Fibroblast of lung (primary cell): ENCODE measurements at regions not wholly inside any gene's neighbourhood (a gene's known extent, or its start where the extent isn't known, plus 50 kb on each side); places are given as distances from the start of the nearest gene placed in this dataset.

Experiments
- DNase-seq, 2 donors: peaks; one replicate each; pipeline versions ENCODE4 v3.0.0 to v3.0.0-alpha.2; 2010; ENCODE audit warnings: low read depth in 2 of 2
- H2AFZ ChIP-seq: 2 replicates; pipeline ENCODE4 v1.5.1; 2012; ENCODE audit warnings: low read length, control low read depth, inconsistent platforms
- H3K27ac ChIP-seq: 2 replicates; pipeline ENCODE4 v1.5.1; 2011; ENCODE audit warnings: low read length, control low read depth; ENCODE audit not compliant: insufficient read depth
- H3K27me3 ChIP-seq: 2 replicates; pipeline ENCODE4 v1.5.1; 2011; ENCODE audit warnings: mild to moderate bottlenecking, low read length; ENCODE audit not compliant: control insufficient read depth, insufficient read depth
- H3K36me3 ChIP-seq: 2 replicates; pipeline ENCODE4 v1.5.1; 2011; ENCODE audit warnings: low read length; ENCODE audit not compliant: control insufficient read depth, insufficient read depth
- H3K4me1 ChIP-seq: 2 replicates; pipeline ENCODE4 v1.5.1; 2011; ENCODE audit warnings: low read length; ENCODE audit not compliant: control insufficient read depth, insufficient read depth; ENCODE audit errors: extremely low read depth
- H3K4me2 ChIP-seq: 2 replicates; pipeline ENCODE4 v1.5.1; 2011; ENCODE audit warnings: low read length, control low read depth; ENCODE audit not compliant: insufficient read depth; ENCODE audit errors: extremely low read depth
- H3K4me3 ChIP-seq, 4 experiments: fragments of 200-600 bp in 1 of 4; sonication (generic) in 1 of 4; replicated peaks in 1 of 4; 2 replicates each; pipeline ENCODE4 v1.5.1; 2011 to 2016; ENCODE audit warnings: low read length in 4 of 4, low read depth in 3 of 4, mild to moderate bottlenecking in 3 of 4, control low read depth in 2 of 4, inconsistent platforms in 1 of 4, mixed read lengths in 1 of 4; ENCODE audit not compliant: insufficient read depth in 1 of 4; ENCODE audit errors: control extremely low read depth in 1 of 4
- H3K79me2 ChIP-seq: 2 replicates; pipeline ENCODE4 v1.5.1; 2012; ENCODE audit warnings: mild to moderate bottlenecking, low read length, inconsistent platforms; ENCODE audit not compliant: control insufficient read depth, insufficient read depth
- H3K9ac ChIP-seq: 2 replicates; pipeline ENCODE4 v1.5.1; 2011; ENCODE audit warnings: mild to moderate bottlenecking, low read length, control low read depth; ENCODE audit not compliant: insufficient read depth
- H3K9me3 ChIP-seq: 2 replicates; pipeline ENCODE4 v1.5.1; 2012; ENCODE audit warnings: low read depth, low read length; ENCODE audit not compliant: control insufficient read depth, insufficient read depth
- H4K20me1 ChIP-seq: 2 replicates; pipeline ENCODE4 v1.5.1; 2011; ENCODE audit warnings: low read length; ENCODE audit not compliant: control insufficient read depth, insufficient read depth; ENCODE audit errors: extremely low read depth
- CTCF ChIP-seq, 2 donors: IDR thresholded peaks in 1 of 2; conservative IDR thresholded peaks in 1 of 2; 1 replicate in 1 of 2; 2 replicates in 1 of 2; pipeline ENCODE4 v1.5.1; 2011 to 2012; ENCODE audit warnings: low read length in 2 of 2, control low read depth in 1 of 2, inconsistent platforms in 1 of 2, low read depth in 1 of 2, mild to moderate bottlenecking in 1 of 2
- EZH2 ChIP-seq: IDR thresholded peaks from 2 replicates; pipeline ENCODE4 v1.5.1; 2012; ENCODE audit warnings: low read length, control low read depth, mild to moderate bottlenecking; ENCODE audit errors: missing control alignments

- H3K79me2 ChIP-seq, result no peaks in the 10 kb centered on the region
These were observed 90.5 kb downstream of the CDC14C start for GRCh38 chr7:49014870-49015269.

GRCh38 chr7:49020145-49020544 lies 95.8 kb downstream of the CDC14C start:
- Histone ChIP-seq H4K20me1 (no peaks in the 10 kb centered on the region), H3K27me3 (no peaks in the 10 kb centered on the region), H3K36me3 (no peaks in the 10 kb centered on the region), H3K9me3 (no peaks in the 10 kb centered on the region), H2AFZ (no peak overlapping the region), H3K79me2 (no peaks in the 10 kb centered on the region), H3K4me2 (no peak overlapping the region), H3K4me3 (no peak overlapping the region), H3K27ac (no peak overlapping the region), H3K9ac (no peak overlapping the region), H3K4me1 (no peaks in the 10 kb centered on the region)
- TF ChIP-seq CTCF (conservative IDR thresholded peaks at IDR 0.05 in 1 of 2, IDR thresholded peaks at IDR 0.05 in 1 of 2; ENCODE audit: low read depth in 1 of 2, low read length in 2 of 2) (no peak), EZH2 (no peak)
- DNase-seq, result no peak

More at GRCh38 chr7:49014870-49015269, 90.5 kb downstream of the CDC14C start:
- Histone ChIP-seq H3K27ac (no peak overlapping the region), H3K4me3 (no peak overlapping the region), H3K27me3 (no peaks in the 10 kb centered on the region), H4K20me1 (no peaks in the 10 kb centered on the region), H3K36me3 (no peaks in the 10 kb centered on the region), H3K4me1 (no peaks in the 10 kb centered on the region), H3K9me3 (no peaks in the 10 kb centered on the region), H3K4me2 (no peak overlapping the region), H3K9ac (no peak overlapping the region), H2AFZ (no peak overlapping the region)
- no peak for TF ChIP-seq EZH2
- TF ChIP-seq CTCF (conservative IDR thresholded peaks at IDR 0.05 in 1 of 2, IDR thresholded peaks at IDR 0.05 in 1 of 2; ENCODE audit: low read depth in 1 of 2, low read length in 2 of 2), result no peak
- DNase-seq, result no peak

DNA sequence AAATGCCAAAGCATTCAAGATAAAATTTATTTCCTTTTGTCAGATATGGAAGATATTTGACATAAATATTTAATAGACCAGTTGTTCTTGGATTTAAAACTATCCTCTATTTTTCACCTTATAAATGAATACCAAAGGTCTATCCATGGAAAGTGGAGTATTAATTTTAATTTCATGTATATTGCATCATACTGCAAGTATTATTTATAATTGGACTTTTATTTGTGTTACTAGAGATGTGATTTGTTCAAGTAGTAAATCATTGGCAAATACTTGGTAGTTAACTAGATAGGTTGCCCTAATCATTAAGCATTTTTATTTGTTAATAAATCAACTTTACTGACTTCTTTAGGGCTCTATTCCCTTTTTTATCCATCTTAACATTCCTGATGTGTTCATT lies 98.1 kb downstream of the CDC14C start:
- no peaks in the 10 kb centered on the region for H3K4me1 ChIP-seq
- H3K27me3 ChIP-seq, result no peaks in the 10 kb centered on the region
- no peaks in the 10 kb centered on the region for H3K79me2 ChIP-seq
- no peak overlapping the region for H2AFZ ChIP-seq
- H3K27ac ChIP-seq, result no peak overlapping the region
- DNase-seq, result no peak
- no peak for TF ChIP-seq CTCF (conservative IDR thresholded peaks at IDR 0.05 in 1 of 2, IDR thresholded peaks at IDR 0.05 in 1 of 2; ENCODE audit: low read depth in 1 of 2, low read length in 2 of 2)
- no peak for TF ChIP-seq EZH2
- no peak overlapping the region for H3K4me3 ChIP-seq
- no peak overlapping the region for H3K9ac ChIP-seq
- H3K4me2 ChIP-seq, result no peak overlapping the region
- H4K20me1 ChIP-seq, result no peaks in the 10 kb centered on the region
- H3K9me3 ChIP-seq, result no peaks in the 10 kb centered on the region
- H3K36me3 ChIP-seq, result no peaks in the 10 kb centered on the region
